ENCODE measurements at regions not wholly inside any gene's neighbourhood (a gene's known extent, or its start where the extent isn't known, plus 50 kb on each side); places are given as distances from the start of the nearest gene placed in this dataset.
"Not testable (repeated sequence)": the region's sequence is repeated elsewhere in the genome, so short reads cannot be mapped to it uniquely, and the experiment has no call there.

DNA sequence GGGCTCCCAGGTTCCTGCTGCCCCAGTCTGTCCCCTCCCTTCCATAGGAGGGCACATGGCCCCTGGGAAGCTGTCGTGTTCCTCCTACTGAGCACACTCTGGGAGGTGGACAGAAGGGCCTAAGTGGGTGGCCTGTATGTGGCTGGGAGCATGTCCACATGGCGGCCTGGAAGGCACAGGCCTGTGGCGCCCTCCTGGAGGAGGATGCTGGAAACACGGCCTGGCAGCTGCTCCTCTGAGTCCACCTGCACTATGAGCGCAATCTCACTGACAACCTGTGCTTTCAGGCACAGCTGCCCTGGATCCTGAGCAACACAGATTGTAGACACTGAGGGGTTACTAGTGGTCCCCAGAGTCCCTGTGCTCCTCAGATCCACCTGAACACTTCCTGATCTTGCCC lies 52.6 kb upstream of the GOLGA6L6 start:
- TF ChIP-seq POLR2A (IDR thresholded peaks at IDR 0.05; ENCODE audit: low read depth, low read length) = not testable (repeated sequence)
- TF ChIP-seq, protein P1, sequence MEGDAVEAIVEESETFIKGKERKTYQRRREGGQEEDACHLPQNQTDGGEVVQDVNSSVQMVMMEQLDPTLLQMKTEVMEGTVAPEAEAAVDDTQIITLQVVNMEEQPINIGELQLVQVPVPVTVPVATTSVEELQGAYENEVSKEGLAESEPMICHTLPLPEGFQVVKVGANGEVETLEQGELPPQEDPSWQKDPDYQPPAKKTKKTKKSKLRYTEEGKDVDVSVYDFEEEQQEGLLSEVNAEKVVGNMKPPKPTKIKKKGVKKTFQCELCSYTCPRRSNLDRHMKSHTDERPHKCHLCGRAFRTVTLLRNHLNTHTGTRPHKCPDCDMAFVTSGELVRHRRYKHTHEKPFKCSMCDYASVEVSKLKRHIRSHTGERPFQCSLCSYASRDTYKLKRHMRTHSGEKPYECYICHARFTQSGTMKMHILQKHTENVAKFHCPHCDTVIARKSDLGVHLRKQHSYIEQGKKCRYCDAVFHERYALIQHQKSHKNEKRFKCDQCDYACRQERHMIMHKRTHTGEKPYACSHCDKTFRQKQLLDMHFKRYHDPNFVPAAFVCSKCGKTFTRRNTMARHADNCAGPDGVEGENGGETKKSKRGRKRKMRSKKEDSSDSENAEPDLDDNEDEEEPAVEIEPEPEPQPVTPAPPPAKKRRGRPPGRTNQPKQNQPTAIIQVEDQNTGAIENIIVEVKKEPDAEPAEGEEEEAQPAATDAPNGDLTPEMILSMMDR (IDR thresholded peaks at IDR 0.05; ENCODE audit: extremely low read depth in 1 of 2, insufficient read depth in 1 of 2, low read depth in 1 of 2, low read length in 2 of 2) = not testable (repeated sequence)
